ENCODE measurements at regions not wholly inside any gene's neighbourhood (a gene's known extent, or its start where the extent isn't known, plus 50 kb on each side); places are given as distances from the start of the nearest gene placed in this dataset.

- ATAC-seq (no peak), FAIRE-seq (no peak), DNase-seq (ENCODE audit: low read depth in 1 of 2, low spot score in 1 of 2) (no peak)
- ChIA-PET CTCF (no interaction called here), POLR2A (no interaction called here)
- WGBS (ENCODE audit: missing lambda C conversion rate): 0% methylated on average over 3 of the region's 3 CpGs
- Histone ChIP-seq H3K4me3 (no peak overlapping the region), H3K4me1 (no peaks in the 10 kb centered on the region), H3K4me2 (no peak overlapping the region), H3K27ac (no peak overlapping the region), H3K9me3 (peaks cover 61% of the 10 kb centered on the region)
- no peak for TF ChIP-seq FOXS1 (CRISPR knock-in tag; IDR thresholded peaks at IDR 0.05)
- no peak for TF ChIP-seq FOSL2 (IDR thresholded peaks at IDR 0.05)
- TF ChIP-seq FOSL2 (CRISPR knock-in tag; IDR thresholded peaks at IDR 0.05): no peak
- TF ChIP-seq HOXB13 (CRISPR knock-in tag; IDR thresholded peaks at IDR 0.05; ENCODE audit: low read depth): no peak
- TF ChIP-seq MYC (IDR thresholded peaks at IDR 0.05; ENCODE audit: borderline replicate concordance, low read length): no peak
- no peak for TF ChIP-seq CBX8 (IDR thresholded peaks at IDR 0.05)
- TF ChIP-seq NR3C1 (IDR thresholded peaks at IDR 0.05): no peak
- no peak for TF ChIP-seq HDAC2 (IDR thresholded peaks at IDR 0.05)
- no peak for TF ChIP-seq CHD2 (IDR thresholded peaks at IDR 0.05; ENCODE audit: low read length, partially characterized antibody)
- no peak for TF ChIP-seq CHD4 (IDR thresholded peaks at IDR 0.05; ENCODE audit: borderline replicate concordance)
- no peak for TF ChIP-seq EHF (CRISPR knock-in tag; IDR thresholded peaks at IDR 0.05)
Measured at GRCh38 chr19:57047743-57048142, 72.0 kb upstream of the USP29 start.

- DNase-seq (ENCODE audit: low read depth in 1 of 2, low spot score in 1 of 2): no peak
- TF ChIP-seq E2F6 (IDR thresholded peaks at IDR 0.05; ENCODE audit: borderline replicate concordance, low read depth) (no peak), HOXA7 (CRISPR knock-in tag; IDR thresholded peaks at IDR 0.05) (no peak), KDM5A (IDR thresholded peaks at IDR 0.05) (no peak)
- POLR2A ChIA-PET: no interaction called here
- no peaks in the 10 kb centered on the region for H3K4me1 ChIP-seq
- ATAC-seq: no peak
- H3K27ac ChIP-seq: no peak overlapping the region
- FAIRE-seq: no peak
- WGBS (ENCODE audit: missing lambda C conversion rate): under 1% methylated on average over 2 of the region's 2 CpGs
- H3K4me2 ChIP-seq: no peak overlapping the region
- CTCF ChIA-PET: no interaction called here
- no peak overlapping the region for H3K4me3 ChIP-seq
- H3K9me3 ChIP-seq: peaks cover 72% of the 10 kb centered on the region
Measured at GRCh38 chr19:57050863-57051262, 68.9 kb upstream of the USP29 start.

GRCh38 chr19:57052081-57052480, 67.7 kb upstream of the USP29 start:
- no peaks in the 10 kb centered on the region for H3K4me1 ChIP-seq
- H3K9me3 ChIP-seq: peaks cover 76% of the 10 kb centered on the region
- POLR2A ChIA-PET: no interaction called here
- TF ChIP-seq KDM1A (IDR thresholded peaks at IDR 0.05; ENCODE audit: low read depth) (no peak), CHD4 (IDR thresholded peaks at IDR 0.05; ENCODE audit: borderline replicate concordance) (no peak), HOXB5 (CRISPR knock-in tag; IDR thresholded peaks at IDR 0.05) (no peak), PHF8 (IDR thresholded peaks at IDR 0.05; ENCODE audit: borderline replicate concordance, low read depth) (no peak), CEBPB (IDR thresholded peaks at IDR 0.05) (no peak), HEYL (CRISPR knock-in tag; IDR thresholded peaks at IDR 0.05) (no peak), RARB (CRISPR knock-in tag; IDR thresholded peaks at IDR 0.05) (no peak), EHF (CRISPR knock-in tag; IDR thresholded peaks at IDR 0.05) (no peak), HMGXB4 (CRISPR knock-in tag; IDR thresholded peaks at IDR 0.05; ENCODE audit: borderline replicate concordance) (no peak), KDM5A (IDR thresholded peaks at IDR 0.05) (no peak), ELK1 (IDR thresholded peaks at IDR 0.05; ENCODE audit: low read depth, low read length) (no peak), EHMT2 (IDR thresholded peaks at IDR 0.05; ENCODE audit: low read depth) (no peak), USF2 (IDR thresholded peaks at IDR 0.05) (no peak), EP300 (IDR thresholded peaks at IDR 0.05) (no peak), CBX8 (IDR thresholded peaks at IDR 0.05) (no peak), HOXA7 (CRISPR knock-in tag; IDR thresholded peaks at IDR 0.05) (no peak)
- H3K4me2 ChIP-seq: no peak overlapping the region
- no peak overlapping the region for H3K4me3 ChIP-seq
- H3K27ac ChIP-seq: no peak overlapping the region
- no peak for FAIRE-seq
- CTCF ChIA-PET: interaction anchor here (0.7 kb wide), 1 partner anchor 1048 kb away, joined by 3 read pairs; no protein-coding TSS in a partner anchor
- ATAC-seq: no peak
- WGBS (ENCODE audit: missing lambda C conversion rate): 3% methylated on average over 3 of the region's 3 CpGs
- DNase-seq (ENCODE audit: low read depth in 1 of 2, low spot score in 1 of 2): no peak

All from A549 (cell line).